SK-N-MC (cell line): ENCODE measurements at regions not wholly inside any gene's neighbourhood (a gene's known extent, or its start where the extent isn't known, plus 50 kb on each side); places are given as distances from the start of the nearest gene placed in this dataset.

Experiments
- EZH2 ChIP-seq: fragments of 200-600 bp; sonication (generic); IDR thresholded peaks from one replicate; pipeline ENCODE4 v1.6.1; 2017; ENCODE audit warnings: antibody characterized with exemption
- FOXP2 ChIP-seq: optimal IDR thresholded peaks from 2 replicates; pipeline ENCODE3; 2011; ENCODE audit warnings: mild to moderate bottlenecking, moderate library complexity; ENCODE audit not compliant: insufficient read depth; ENCODE audit errors: extremely low read length, control extremely low read depth
- POLR2AphosphoS5 ChIP-seq: IDR thresholded peaks from 2 replicates; pipeline ENCODE4 v1.6.1; 2012; ENCODE audit warnings: mild to moderate bottlenecking, low read depth, low read length, borderline replicate concordance

DNA sequence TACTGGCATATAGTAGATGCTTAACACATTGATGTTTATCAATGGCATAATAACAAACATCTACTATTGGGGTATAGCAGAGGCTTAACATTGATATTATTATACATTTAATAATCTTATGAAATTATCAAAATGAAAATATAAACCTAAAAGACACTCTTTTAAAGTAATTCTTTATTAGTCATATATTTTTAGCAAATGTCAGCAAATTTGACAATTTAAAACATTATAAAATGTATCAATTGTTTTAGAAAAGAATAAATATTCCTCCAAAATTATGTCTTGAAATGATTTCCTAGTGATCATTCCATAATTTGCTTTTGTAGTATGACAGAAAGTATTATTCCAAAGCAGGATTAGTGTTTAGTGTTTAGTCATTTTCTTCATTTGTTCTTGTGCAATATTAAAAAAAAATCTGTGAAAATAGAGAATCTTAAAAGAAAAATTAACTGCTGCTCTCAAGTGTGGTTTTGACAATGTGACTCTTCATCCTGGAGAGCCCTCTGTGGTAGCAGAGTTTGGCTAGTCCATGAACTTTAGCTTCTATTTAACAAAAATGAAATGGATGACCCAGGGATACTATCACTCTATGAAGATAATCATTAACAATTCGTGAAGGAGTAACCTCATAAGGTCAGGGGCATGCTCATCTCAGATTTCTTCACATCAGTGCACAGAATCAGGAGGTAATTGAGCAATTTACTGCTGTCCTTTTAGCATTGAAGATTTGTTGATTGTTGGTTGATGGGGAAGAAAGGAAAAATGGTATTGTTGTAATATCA lies 1018.5 kb downstream of the LRFN5 start:
- TF ChIP-seq POLR2AphosphoS5 (no peak), EZH2 (no peak), FOXP2 (no peak)
